GM20000 (cell line): ENCODE measurements at regions not wholly inside any gene's neighbourhood (a gene's known extent, or its start where the extent isn't known, plus 50 kb on each side); places are given as distances from the start of the nearest gene placed in this dataset.

Experiments
- DNase-seq: peaks from one replicate; pipeline ENCODE4 v3.0.0; 2012; ENCODE audit warnings: low spot score
- TF ChIP-seq, protein P1 (sequence below): IDR thresholded peaks from 2 replicates; pipeline ENCODE4 v1.5.1; 2012; ENCODE audit warnings: mild to moderate bottlenecking, control low read depth; ENCODE audit errors: extremely low read depth, missing control alignments

DNA sequence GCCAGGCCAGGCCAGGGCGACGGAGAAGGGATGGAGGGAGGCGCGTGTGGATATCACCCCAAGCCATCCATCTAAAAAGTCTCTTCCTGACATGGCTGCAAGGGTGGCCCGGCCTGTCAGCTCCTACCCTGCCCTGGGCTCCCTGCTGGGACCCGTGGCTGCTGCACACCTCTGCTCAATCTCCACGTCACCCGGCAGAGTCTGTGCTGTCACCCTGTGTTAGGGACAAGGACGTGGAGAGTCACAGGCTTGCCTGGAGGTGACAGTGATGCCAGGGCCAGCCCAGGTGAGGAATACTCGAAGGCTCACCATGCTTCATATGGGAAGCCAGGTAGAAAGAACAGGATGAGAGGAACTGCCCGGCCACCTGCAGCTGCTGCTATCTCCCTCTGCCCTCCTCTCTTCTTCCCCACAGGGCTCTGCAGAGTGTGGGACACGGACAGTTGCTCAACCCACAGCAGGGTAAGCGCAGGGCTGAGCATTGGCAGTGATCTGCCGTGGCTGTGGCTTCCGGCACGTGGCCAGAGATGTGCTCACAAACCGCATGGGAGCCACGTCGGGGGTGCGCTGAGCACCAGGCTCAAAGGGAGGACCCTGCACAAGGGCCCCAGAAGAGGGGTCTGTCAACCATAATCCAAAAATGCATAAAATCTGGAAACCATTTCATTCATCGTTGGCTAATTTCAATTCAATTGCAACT is 214.3 kb downstream of the DLL1 start:
- no peak for DNase-seq
- TF ChIP-seq, protein P1, sequence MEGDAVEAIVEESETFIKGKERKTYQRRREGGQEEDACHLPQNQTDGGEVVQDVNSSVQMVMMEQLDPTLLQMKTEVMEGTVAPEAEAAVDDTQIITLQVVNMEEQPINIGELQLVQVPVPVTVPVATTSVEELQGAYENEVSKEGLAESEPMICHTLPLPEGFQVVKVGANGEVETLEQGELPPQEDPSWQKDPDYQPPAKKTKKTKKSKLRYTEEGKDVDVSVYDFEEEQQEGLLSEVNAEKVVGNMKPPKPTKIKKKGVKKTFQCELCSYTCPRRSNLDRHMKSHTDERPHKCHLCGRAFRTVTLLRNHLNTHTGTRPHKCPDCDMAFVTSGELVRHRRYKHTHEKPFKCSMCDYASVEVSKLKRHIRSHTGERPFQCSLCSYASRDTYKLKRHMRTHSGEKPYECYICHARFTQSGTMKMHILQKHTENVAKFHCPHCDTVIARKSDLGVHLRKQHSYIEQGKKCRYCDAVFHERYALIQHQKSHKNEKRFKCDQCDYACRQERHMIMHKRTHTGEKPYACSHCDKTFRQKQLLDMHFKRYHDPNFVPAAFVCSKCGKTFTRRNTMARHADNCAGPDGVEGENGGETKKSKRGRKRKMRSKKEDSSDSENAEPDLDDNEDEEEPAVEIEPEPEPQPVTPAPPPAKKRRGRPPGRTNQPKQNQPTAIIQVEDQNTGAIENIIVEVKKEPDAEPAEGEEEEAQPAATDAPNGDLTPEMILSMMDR = no peak

DNA sequence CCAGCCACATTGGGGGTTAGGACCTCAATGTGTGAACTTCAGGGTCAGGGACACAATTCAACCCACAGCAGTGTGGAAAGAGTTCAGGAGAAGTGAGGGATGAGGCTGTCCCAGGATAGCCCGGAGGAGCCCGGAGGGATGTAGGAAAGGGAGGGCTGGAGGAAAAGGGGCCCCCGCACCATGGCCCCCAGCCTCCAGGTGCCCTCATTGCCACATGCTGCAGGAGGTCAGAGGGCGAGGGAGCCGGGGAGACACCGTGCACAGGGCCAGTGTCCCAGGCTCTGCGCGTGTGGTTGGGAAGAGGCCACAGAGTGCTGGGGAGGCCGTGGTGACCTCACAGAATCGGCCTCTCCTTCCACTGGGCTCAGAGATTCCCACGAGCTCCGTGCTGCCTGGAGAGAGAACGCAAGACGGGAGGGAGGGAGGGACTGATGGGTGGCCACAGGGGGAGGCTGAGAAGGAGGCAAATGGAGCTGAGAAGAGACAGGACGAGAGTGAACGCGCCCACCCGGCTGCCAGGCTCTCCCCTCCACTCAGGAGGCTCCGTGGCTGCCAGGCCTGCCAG is 215.1 kb downstream of the DLL1 start:
- TF ChIP-seq, protein P1 = no peak

DNA sequence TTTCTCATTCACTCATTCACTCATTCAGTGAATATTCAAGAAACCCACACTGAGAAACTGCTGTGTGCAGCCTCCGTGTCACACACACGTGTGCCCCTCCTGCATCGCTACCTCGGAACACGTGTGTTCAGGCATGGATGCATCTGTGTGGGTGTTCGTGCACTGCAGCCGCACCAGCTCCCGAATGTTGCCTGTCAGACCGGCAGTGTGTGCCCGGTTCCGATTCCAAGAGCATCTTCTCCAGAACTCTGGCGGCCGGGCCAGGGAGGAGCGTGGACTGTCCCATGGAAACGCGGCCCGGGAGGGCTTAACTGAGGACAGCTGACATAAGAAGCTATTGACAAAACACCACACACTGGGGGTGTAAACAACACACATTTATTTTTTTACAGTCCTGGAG is 216.0 kb downstream of the DLL1 start:
- TF ChIP-seq, protein P1 = no peak
- DNase-seq = no peak

More for the DNA sequence above, 215.1 kb downstream of the DLL1 start:
- no peak for DNase-seq

DNA sequence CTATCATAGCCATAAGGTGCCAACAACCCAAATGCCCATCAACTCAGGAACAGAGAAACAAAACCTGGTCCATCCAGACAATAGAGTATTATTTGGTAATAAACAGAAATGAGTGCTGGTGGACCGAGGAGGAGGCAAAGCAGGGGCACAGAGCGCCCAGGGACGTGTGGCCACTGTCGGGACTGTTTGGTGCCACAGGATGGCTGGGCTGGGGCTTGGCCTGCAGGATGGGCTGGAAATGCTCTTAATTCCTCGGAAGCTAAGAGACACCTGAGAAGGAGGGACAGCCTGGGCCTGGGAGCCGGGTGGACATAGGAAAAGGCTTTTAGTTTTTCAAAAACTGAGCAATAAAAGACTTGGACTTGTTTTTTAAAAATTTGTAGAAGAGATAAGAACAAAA is 216.4 kb downstream of the DLL1 start:
- DNase-seq = no peak
- TF ChIP-seq, protein P1 = no peak

DNA sequence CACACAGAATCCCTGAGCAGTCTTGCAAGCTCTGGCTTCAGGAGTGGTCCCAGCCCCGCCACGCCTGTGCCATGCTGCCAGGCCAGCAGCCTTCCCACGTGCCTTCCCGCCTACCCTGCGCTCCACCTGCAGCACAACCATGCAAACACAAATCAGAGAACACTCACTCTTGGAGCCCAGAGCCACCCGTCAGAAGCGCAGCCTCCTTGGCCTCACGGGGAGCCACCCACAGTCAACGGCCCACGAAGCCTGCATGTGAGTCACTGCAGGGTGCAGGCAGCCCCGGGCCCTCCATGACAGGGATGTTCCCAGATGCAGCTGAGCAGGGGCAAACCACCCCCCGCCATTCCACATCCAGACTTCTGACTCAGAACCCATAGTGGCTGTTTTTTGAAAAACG is 217.0 kb downstream of the DLL1 start:
- DNase-seq = no peak

DNA sequence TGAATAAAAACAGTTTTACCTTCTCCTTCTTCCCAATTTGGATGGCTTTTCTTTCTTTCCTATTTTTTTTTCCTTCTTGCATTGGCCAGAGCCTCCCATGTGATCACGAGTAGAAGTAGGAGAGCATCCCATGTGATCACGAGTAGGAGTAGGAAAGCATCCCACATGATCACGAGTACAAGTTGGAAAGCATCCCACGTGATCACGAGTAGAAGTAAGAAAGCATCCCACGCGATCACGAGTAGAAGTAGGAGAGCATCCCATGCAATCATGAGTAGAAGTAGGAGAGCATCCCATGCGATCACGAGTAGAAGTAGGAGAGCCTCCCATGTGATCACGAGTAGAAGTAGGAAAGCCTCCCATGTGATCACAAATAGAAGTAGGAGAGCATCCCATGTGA is 218.6 kb downstream of the DLL1 start:
- DNase-seq = no peak
- TF ChIP-seq, protein P1 = no peak

More for the DNA sequence above, 217.0 kb downstream of the DLL1 start:
- TF ChIP-seq, protein P1 = no peak

DNA sequence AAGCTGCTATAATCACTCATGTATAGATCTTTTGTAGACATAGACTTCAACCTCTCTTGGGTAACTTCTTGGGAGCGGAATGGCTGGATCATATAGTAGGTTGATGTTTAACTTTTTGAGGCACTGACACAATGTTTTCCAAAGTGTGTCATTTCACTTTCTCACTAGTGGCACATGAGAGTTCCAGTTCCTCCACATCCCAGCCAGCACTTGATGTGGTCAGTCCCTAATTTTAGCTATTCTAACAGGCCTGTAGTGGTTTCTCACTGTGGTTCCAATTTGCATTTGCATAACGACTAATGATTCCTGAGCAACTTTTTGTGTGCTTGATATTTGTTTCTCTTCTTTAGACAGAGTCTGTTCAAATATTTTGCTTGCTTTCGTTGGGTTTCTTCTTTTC is 221.3 kb downstream of the DLL1 start:
- TF ChIP-seq, protein P1 = no peak

More for the DNA sequence above, 221.3 kb downstream of the DLL1 start:
- no peak for DNase-seq
